Kidney epithelial cell (primary cell): ENCODE measurements at regions not wholly inside any gene's neighbourhood (a gene's known extent, or its start where the extent isn't known, plus 50 kb on each side); places are given as distances from the start of the nearest gene placed in this dataset.

Experiments used
- DNase-seq: peaks from one replicate; pipeline ENCODE4 v3.0.0-alpha.2; 2010; ENCODE audit warnings: low read depth
- H3K27me3 ChIP-seq: 2 replicates; pipeline ENCODE4 v1.6.0; 2011; ENCODE audit warnings: low read length; ENCODE audit not compliant: control insufficient read depth, insufficient read depth
- H3K36me3 ChIP-seq: 2 replicates; pipeline ENCODE4 v1.5.1; 2011; ENCODE audit warnings: low read length; ENCODE audit not compliant: control insufficient read depth, insufficient read depth
- H3K4me3 ChIP-seq: 2 replicates; pipeline ENCODE4 v1.5.1; 2011; ENCODE audit warnings: low read depth, mild to moderate bottlenecking, control low read depth, low read length
- CTCF ChIP-seq: IDR thresholded peaks from 2 replicates; pipeline ENCODE4 v1.5.1; 2011; ENCODE audit warnings: mild to moderate bottlenecking, moderate library complexity, low read length, control low read depth, inconsistent platforms; ENCODE audit not compliant: insufficient read depth, poor library complexity, severe bottlenecking

- H3K4me3 ChIP-seq = no peak overlapping the region
- H3K36me3 ChIP-seq = no peaks in the 10 kb centered on the region
- no peak for TF ChIP-seq CTCF
- no peak for DNase-seq
- H3K27me3 ChIP-seq = no peaks in the 10 kb centered on the region
These were observed 486.3 kb upstream of the ZNF462 start for GRCh38 chr9:106376689-106377088.

- Histone ChIP-seq H3K27me3 (no peaks in the 10 kb centered on the region), H3K36me3 (no peaks in the 10 kb centered on the region), H3K4me3 (no peak overlapping the region)
- TF ChIP-seq CTCF = no peak
- no peak for DNase-seq
These were observed 479.9 kb upstream of the ZNF462 start for GRCh38 chr9:106383072-106383471.

GRCh38 chr9:106387965-106388364 is 475.0 kb upstream of the ZNF462 start:
- DNase-seq = no peak
- no peak for TF ChIP-seq CTCF
- no peaks in the 10 kb centered on the region for H3K36me3 ChIP-seq

GRCh38 chr9:106393226-106393625 is 469.7 kb upstream of the ZNF462 start:
- TF ChIP-seq CTCF = no peak

More at GRCh38 chr9:106387965-106388364, 475.0 kb upstream of the ZNF462 start:
- Histone ChIP-seq H3K4me3 (no peak overlapping the region), H3K27me3 (no peaks in the 10 kb centered on the region)

GRCh38 chr9:106400170-106400569 is 462.8 kb upstream of the ZNF462 start:
- no peaks in the 10 kb centered on the region for H3K36me3 ChIP-seq
- no peak for DNase-seq
- no peaks in the 10 kb centered on the region for H3K27me3 ChIP-seq
- no peak for TF ChIP-seq CTCF
- H3K4me3 ChIP-seq = no peak overlapping the region

More at GRCh38 chr9:106393226-106393625, 469.7 kb upstream of the ZNF462 start:
- no peak for DNase-seq
- Histone ChIP-seq H3K4me3 (no peak overlapping the region), H3K36me3 (no peaks in the 10 kb centered on the region), H3K27me3 (no peaks in the 10 kb centered on the region)

GRCh38 chr9:106400950-106401349 is 462.0 kb upstream of the ZNF462 start:
- DNase-seq = no peak
- Histone ChIP-seq H3K36me3 (no peaks in the 10 kb centered on the region), H3K4me3 (no peak overlapping the region), H3K27me3 (no peaks in the 10 kb centered on the region)
- no peak for TF ChIP-seq CTCF
